ENCODE measurements at regions not wholly inside any gene's neighbourhood (a gene's known extent, or its start where the extent isn't known, plus 50 kb on each side); places are given as distances from the start of the nearest gene placed in this dataset.

GRCh38 chr10:55653531-55653930, 707.5 kb downstream of the ZWINT start:
- TF ChIP-seq POLR2AphosphoS5 (IDR thresholded peaks at IDR 0.05; ENCODE audit: low read depth, low read length) (no peak), SPI1 (IDR thresholded peaks at IDR 0.05; ENCODE audit: low read depth, low read length) (no peak), POU2F2 (IDR thresholded peaks at IDR 0.05; ENCODE audit: low read depth, low read length) (no peak), TAF1 (IDR thresholded peaks at IDR 0.05; ENCODE audit: low read depth, low read length) (no peak), POLR2A (IDR thresholded peaks at IDR 0.05; ENCODE audit: low read depth, low read length) (no peak), PAX5 (IDR thresholded peaks at IDR 0.05; ENCODE audit: insufficient read depth, low read length, severe bottlenecking) (no peak)
